ENCODE measurements at regions not wholly inside any gene's neighbourhood (a gene's known extent, or its start where the extent isn't known, plus 50 kb on each side); places are given as distances from the start of the nearest gene placed in this dataset.

- no peak for DNase-seq
Observed at GRCh38 chr1:53378061-53378460, 50.2 kb upstream of the LRP8 start.

- no peak for DNase-seq
Observed at GRCh38 chr1:53378932-53379661, 51.2 kb upstream of the LRP8 start.

- no peak for DNase-seq
Observed at GRCh38 chr1:53379662-53380002, 51.8 kb upstream of the LRP8 start.

- DNase-seq, result no peak
Observed at GRCh38 chr1:53380296-53380695, 52.4 kb upstream of the LRP8 start.

GRCh38 chr1:53381790-53382401 is 54.0 kb upstream of the LRP8 start:
- DNase-seq, result no peak

GRCh38 chr1:53383136-53383870 is 55.4 kb upstream of the LRP8 start:
- DNase-seq, result no peak

- DNase-seq, result no peak
Observed at GRCh38 chr1:53384796-53385195, 56.9 kb upstream of the LRP8 start.

GRCh38 chr1:53385276-53386225 is 57.7 kb upstream of the LRP8 start:
- DNase-seq, result no peak

- DNase-seq, result no peak
Observed at GRCh38 chr1:53388963-53389362, 61.1 kb upstream of the LRP8 start.

- no peak for DNase-seq
Observed at GRCh38 chr1:53390261-53390660, 62.4 kb upstream of the LRP8 start.

GRCh38 chr1:53390736-53391135 is 62.9 kb upstream of the LRP8 start:
- no peak for DNase-seq

- DNase-seq, result no peak
Observed at GRCh38 chr1:53391296-53391695, 63.4 kb upstream of the LRP8 start.

- no peak for DNase-seq
Observed at GRCh38 chr1:53391982-53392381, 64.1 kb upstream of the LRP8 start.

GRCh38 chr1:53392460-53392859 is 64.6 kb upstream of the LRP8 start:
- DNase-seq, result no peak

GRCh38 chr1:53393325-53393792 is 65.5 kb upstream of the LRP8 start:
- DNase-seq, result peak; percentile 82

GRCh38 chr1:53394306-53394705 is 64.9 kb upstream of the DMRTB1 start:
- DNase-seq, result no peak

GRCh38 chr1:53395671-53396215 is 63.5 kb upstream of the DMRTB1 start:
- no peak for DNase-seq

- no peak for DNase-seq
Observed at GRCh38 chr1:53396573-53397268, 62.5 kb upstream of the DMRTB1 start.

GRCh38 chr1:53398091-53398490 is 61.1 kb upstream of the DMRTB1 start:
- no peak for DNase-seq

GRCh38 chr1:53398576-53399365 is 60.4 kb upstream of the DMRTB1 start:
- DNase-seq, result no peak

All from activated CD4-positive, alpha-beta T cell treated with anti-CD3 and anti-CD28 coated beads, Interleukin-2, Interleukin-6, amounts not matched to agents 100 ng/mL and 50 ng/mL, durations not matched to agents 16 hours and 8 hours (primary cell).